DND-41 (cell line): ENCODE measurements at regions not wholly inside any gene's neighbourhood (a gene's known extent, or its start where the extent isn't known, plus 50 kb on each side); places are given as distances from the start of the nearest gene placed in this dataset.

ENCODE experiments used
- ATAC-seq: fragments of 200-7000 bp; cut with Tn5 transposase; 3 replicates; pipeline ENCODE4 v1.9.1; 2021; ENCODE audit warnings: low read depth; ENCODE audit not compliant: insufficient read depth
- DNase-seq: peaks from one replicate; pipeline ENCODE4 v3.0.0-alpha.2; 2020
- H2AFZ ChIP-seq: 2 replicates; pipeline ENCODE4 v1.6.0; 2012; ENCODE audit warnings: low read depth, low read length
- H3K27ac ChIP-seq: 2 replicates; pipeline ENCODE4 v1.5.1; 2012; ENCODE audit warnings: low read length, inconsistent platforms
- H3K27me3 ChIP-seq: fragments of 200-600 bp; sonication (generic); 2 replicates; pipeline ENCODE4 v1.6.0; 2012; ENCODE audit warnings: low read length, mild to moderate bottlenecking, inconsistent platforms; ENCODE audit not compliant: insufficient read depth, poor library complexity
- H3K36me3 ChIP-seq: 2 replicates; pipeline ENCODE4 v1.5.1; 2012; ENCODE audit warnings: low read length, inconsistent platforms; ENCODE audit not compliant: insufficient read depth
- H3K4me1 ChIP-seq: 2 replicates; pipeline ENCODE4 v1.5.1; 2012; ENCODE audit warnings: mild to moderate bottlenecking, low read length; ENCODE audit not compliant: insufficient read depth
- H3K4me2 ChIP-seq: 2 replicates; pipeline ENCODE4 v1.6.0; 2012; ENCODE audit warnings: mild to moderate bottlenecking, moderate library complexity, low read length, inconsistent platforms; ENCODE audit not compliant: insufficient read depth
- H3K4me3 ChIP-seq, 2 experiments: fragments of 200-600 bp in 1 of 2; shearing (Covaris generic) in 1 of 2; 2 replicates each; pipeline ENCODE4 v1.5.1; 2012 to 2016; ENCODE audit warnings: inconsistent platforms in 2 of 2, low read length in 2 of 2, mild to moderate bottlenecking in 2 of 2, low read depth in 1 of 2, moderate library complexity in 1 of 2
- H3K79me2 ChIP-seq: 2 replicates; pipeline ENCODE4 v1.6.0; 2012; ENCODE audit warnings: low read length, inconsistent platforms; ENCODE audit not compliant: insufficient read depth
- H3K9ac ChIP-seq: 2 replicates; pipeline ENCODE4 v1.6.0; 2012; ENCODE audit warnings: low read depth, mild to moderate bottlenecking, inconsistent platforms, low read length, moderate library complexity
- H3K9me3 ChIP-seq: 2 replicates; pipeline ENCODE4 v1.5.1; 2012; ENCODE audit warnings: low read length, moderate library complexity, mild to moderate bottlenecking, inconsistent platforms; ENCODE audit not compliant: insufficient read depth, severe bottlenecking
- H4K20me1 ChIP-seq: 2 replicates; pipeline ENCODE4 v1.6.0; 2012; ENCODE audit warnings: low read length; ENCODE audit not compliant: insufficient read depth
- EZH2 ChIP-seq: IDR thresholded peaks from 3 replicates; pipeline ENCODE4 v1.6.1; 2012; ENCODE audit warnings: borderline replicate concordance, low read depth, mild to moderate bottlenecking, moderate library complexity, low read length, inconsistent platforms; ENCODE audit not compliant: severe bottlenecking
- TF ChIP-seq, protein P1 (sequence below): IDR thresholded peaks from 2 replicates; pipeline ENCODE4 v1.5.1; 2012; ENCODE audit warnings: borderline replicate concordance, low read length, moderate library complexity, mild to moderate bottlenecking; ENCODE audit not compliant: poor library complexity, severe bottlenecking; ENCODE audit errors: extremely low read depth

GRCh38 chr2:204492417-204492816, 52.9 kb upstream of the PARD3B start:
- no peak overlapping the region for H3K9ac ChIP-seq
- no peaks in the 10 kb centered on the region for H4K20me1 ChIP-seq
- no peak overlapping the region for H3K27ac ChIP-seq
- no peak overlapping the region for H2AFZ ChIP-seq
- DNase-seq (no peak), ATAC-seq (no peak)
- H3K36me3 ChIP-seq, result no peaks in the 10 kb centered on the region
- peaks cover 11% of the 10 kb centered on the region for H3K27me3 ChIP-seq
- H3K4me2 ChIP-seq, result no peak overlapping the region
- H3K79me2 ChIP-seq, result no peaks in the 10 kb centered on the region
- H3K4me1 ChIP-seq, result no peaks in the 10 kb centered on the region
- H3K4me3 ChIP-seq, result no peak overlapping the region
- H3K9me3 ChIP-seq, result no peaks in the 10 kb centered on the region
- TF ChIP-seq, protein P1, sequence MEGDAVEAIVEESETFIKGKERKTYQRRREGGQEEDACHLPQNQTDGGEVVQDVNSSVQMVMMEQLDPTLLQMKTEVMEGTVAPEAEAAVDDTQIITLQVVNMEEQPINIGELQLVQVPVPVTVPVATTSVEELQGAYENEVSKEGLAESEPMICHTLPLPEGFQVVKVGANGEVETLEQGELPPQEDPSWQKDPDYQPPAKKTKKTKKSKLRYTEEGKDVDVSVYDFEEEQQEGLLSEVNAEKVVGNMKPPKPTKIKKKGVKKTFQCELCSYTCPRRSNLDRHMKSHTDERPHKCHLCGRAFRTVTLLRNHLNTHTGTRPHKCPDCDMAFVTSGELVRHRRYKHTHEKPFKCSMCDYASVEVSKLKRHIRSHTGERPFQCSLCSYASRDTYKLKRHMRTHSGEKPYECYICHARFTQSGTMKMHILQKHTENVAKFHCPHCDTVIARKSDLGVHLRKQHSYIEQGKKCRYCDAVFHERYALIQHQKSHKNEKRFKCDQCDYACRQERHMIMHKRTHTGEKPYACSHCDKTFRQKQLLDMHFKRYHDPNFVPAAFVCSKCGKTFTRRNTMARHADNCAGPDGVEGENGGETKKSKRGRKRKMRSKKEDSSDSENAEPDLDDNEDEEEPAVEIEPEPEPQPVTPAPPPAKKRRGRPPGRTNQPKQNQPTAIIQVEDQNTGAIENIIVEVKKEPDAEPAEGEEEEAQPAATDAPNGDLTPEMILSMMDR, result no peak
- TF ChIP-seq EZH2, result no peak

GRCh38 chr2:204494681-204495080, 50.6 kb upstream of the PARD3B start:
- Histone ChIP-seq H3K27ac (no peak overlapping the region), H3K4me3 (no peak overlapping the region), H2AFZ (no peak overlapping the region), H4K20me1 (no peaks in the 10 kb centered on the region), H3K79me2 (no peaks in the 10 kb centered on the region), H3K4me1 (no peaks in the 10 kb centered on the region), H3K36me3 (no peaks in the 10 kb centered on the region), H3K9me3 (no peaks in the 10 kb centered on the region), H3K9ac (no peak overlapping the region), H3K4me2 (no peak overlapping the region), H3K27me3 (peaks cover 7% of the 10 kb centered on the region)
- no peak for ATAC-seq
- no peak for TF ChIP-seq EZH2
- TF ChIP-seq, protein P1, result no peak
- no peak for DNase-seq

GRCh38 chr2:204495381-204495780, 49.9 kb upstream of the PARD3B start:
- Histone ChIP-seq H4K20me1 (no peaks in the 10 kb centered on the region), H3K4me1 (no peaks in the 10 kb centered on the region), H3K27ac (no peak overlapping the region), H3K9me3 (no peaks in the 10 kb centered on the region), H3K9ac (no peak overlapping the region), H3K36me3 (no peaks in the 10 kb centered on the region), H3K4me2 (no peak overlapping the region), H3K79me2 (no peaks in the 10 kb centered on the region), H3K27me3 (peaks cover 3% of the 10 kb centered on the region), H2AFZ (no peak overlapping the region), H3K4me3 (no peak overlapping the region)
- TF ChIP-seq, protein P1, result no peak
- no peak for TF ChIP-seq EZH2
- DNase-seq, result no peak
- ATAC-seq, result no peak
